ENCODE measurements at regions not wholly inside any gene's neighbourhood (a gene's known extent, or its start where the extent isn't known, plus 50 kb on each side); places are given as distances from the start of the nearest gene placed in this dataset.

GRCh38 chr14:39912192-39913100 is 480.2 kb upstream of the FBXO33 start:
- TF ChIP-seq POLR2A (IDR thresholded peaks at IDR 0.05): no peak
- no peak for TF ChIP-seq CTCF (IDR thresholded peaks at IDR 0.05)
